Daoy (cell line): ENCODE measurements at regions not wholly inside any gene's neighbourhood (a gene's known extent, or its start where the extent isn't known, plus 50 kb on each side); places are given as distances from the start of the nearest gene placed in this dataset.
"Not testable (repeated sequence)": the region's sequence is repeated elsewhere in the genome, so short reads cannot be mapped to it uniquely, and the experiment has no call there.

ENCODE experiments used
- DNase-seq: peaks from one replicate; pipeline ENCODE4 v3.0.0-alpha.2; 2015; ENCODE audit warnings: low read depth

DNA sequence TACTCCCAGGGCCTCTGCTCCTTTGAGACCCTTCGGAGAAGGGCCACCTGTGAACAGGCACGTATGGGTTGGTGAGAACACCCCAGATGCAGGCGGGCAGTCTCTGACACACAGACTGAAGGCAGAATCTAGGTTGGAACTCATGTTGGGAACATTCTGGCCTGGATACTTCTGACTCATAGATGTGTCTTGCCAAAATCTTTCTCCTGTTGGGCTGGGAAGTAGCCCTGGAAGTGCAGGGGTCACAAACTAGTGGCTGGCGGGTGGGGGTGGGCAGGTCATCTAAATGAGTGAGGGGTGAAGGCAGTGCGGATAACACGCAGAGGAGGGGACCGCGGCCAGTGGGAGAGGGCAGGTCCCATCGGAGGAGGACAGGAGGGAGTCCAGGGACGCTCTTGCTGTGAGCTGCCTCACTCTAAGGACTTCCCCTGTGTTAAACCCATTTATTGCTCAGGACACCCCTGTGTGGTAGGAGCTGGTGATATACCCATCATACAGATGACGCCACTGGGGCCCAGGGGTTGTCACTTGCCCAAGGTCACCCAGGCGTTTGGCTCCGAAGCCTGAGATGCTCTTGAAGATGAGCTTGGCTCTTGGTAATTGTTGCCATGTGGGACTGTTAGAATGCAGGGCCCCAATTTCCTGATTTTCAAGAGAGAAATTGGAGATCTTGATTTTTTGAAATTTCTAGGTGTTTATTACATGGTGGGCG lies 181.0 kb downstream of the PTPRU start:
- DNase-seq = no peak

- DNase-seq = no peak
Measured at GRCh38 chr1:29416267-29417146, 180.2 kb downstream of the PTPRU start.

- DNase-seq = no peak
Measured at GRCh38 chr1:29415861-29416260, 179.5 kb downstream of the PTPRU start.

GRCh38 chr1:29415156-29415830 lies 179.0 kb downstream of the PTPRU start:
- peak; percentile 73 for DNase-seq

- DNase-seq = no peak
Measured at GRCh38 chr1:29414086-29414485, 177.8 kb downstream of the PTPRU start.

- no peak for DNase-seq
Measured at GRCh38 chr1:29413661-29414060, 177.3 kb downstream of the PTPRU start.

- DNase-seq = no peak
Measured at GRCh38 chr1:29412591-29412990, 176.3 kb downstream of the PTPRU start.

- DNase-seq = no peak
Measured at GRCh38 chr1:29410476-29410875, 174.2 kb downstream of the PTPRU start.

GRCh38 chr1:29409616-29410015 lies 173.3 kb downstream of the PTPRU start:
- DNase-seq = no peak

DNA sequence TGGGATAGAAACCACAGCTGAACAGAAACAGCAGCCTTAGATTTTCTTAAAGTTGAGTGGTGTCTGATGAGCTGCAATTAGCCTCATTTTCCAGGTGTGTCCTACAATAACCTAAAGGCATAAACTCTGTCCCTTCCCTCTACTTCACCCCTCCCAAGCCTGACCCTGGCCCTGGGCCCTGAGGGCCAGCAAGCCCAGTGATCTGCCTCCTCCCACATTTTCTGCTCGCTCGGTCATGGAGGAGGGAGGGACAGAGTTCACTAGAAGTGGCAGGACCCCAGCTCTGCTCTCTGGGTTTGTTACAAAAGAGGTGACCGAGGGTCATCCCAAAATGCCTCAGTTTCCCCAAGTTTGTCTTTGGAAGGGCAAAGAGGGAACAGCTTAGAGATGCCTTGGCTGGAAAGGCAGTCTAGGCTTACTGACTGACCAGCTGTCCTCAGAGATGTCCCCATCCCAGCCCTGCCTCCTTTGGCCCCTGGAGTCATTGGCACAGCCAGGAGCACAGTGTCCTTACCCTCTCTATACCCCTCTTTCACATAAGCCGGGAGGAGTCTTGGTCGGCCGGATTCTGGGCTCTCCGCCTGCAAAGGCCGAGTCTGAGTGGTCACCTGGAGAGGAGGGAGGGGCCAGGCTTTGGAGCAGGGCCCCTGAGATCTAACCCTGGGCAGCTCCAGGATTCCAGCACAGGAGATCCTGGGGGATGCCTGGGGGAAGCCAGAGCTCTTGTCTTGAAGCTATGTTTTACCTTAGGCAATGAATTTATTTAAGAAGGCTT lies 172.7 kb downstream of the PTPRU start:
- no peak for DNase-seq

DNA sequence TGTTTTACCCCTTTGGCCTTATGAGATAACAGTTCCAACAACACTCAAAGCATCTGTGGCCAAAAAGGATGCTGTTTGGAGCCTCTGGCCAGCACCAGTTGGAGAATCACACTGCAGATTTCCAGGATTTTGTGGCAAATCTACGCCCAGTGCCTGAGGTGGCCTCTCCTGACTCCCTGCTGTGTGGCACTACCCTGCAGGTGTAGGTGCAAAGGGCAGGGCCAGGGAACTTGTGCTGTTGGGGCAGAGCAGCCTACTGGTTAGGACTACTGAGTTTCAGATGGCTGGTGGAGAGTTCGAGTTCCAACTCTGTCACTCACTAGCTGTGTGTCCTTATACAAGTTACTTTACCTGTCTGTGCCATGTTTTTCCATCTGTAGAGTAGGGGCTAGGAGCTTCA lies 170.5 kb downstream of the PTPRU start:
- no peak for DNase-seq

GRCh38 chr1:29400203-29400602 lies 163.9 kb downstream of the PTPRU start:
- DNase-seq = not testable (repeated sequence)

DNA sequence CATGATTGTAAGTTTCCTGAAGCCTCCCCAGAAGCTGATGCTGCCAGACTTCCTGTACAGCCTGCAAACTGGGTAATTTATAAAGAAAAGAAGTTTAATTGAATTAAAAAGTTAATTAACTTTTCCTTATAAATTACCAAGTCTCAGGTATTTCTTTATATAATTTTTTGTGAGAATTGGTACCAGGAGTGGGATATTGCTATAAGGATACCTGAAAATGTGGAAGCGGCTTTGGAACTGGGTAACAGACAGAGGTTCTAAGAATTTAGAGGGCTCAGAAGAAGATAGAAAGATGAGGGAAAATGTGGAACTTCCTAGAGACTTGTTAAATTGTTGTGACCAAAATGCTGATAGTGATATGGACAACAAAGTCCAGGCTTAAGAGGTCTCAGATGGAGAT lies 163.1 kb downstream of the PTPRU start:
- DNase-seq = no peak

DNA sequence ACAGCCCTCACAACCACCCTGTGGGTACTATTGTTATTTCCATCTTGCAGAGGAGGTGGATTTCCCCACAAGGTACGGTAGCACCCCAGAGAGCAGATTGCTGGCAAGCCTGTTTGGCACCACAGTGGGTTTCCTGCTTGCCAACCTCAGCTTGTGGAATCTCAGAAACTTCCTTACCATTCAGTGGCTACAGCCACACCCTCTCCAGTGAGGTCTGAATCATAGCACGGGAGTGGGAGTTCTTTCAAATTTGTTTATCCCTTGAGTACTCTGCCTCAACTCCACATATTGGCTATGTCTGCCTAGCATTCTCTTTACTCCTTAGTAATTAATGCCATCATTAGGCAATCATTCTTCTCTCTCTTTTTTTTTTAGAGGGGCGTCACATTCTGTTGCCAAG lies 162.1 kb downstream of the PTPRU start:
- peak; percentile 73 for DNase-seq

GRCh38 chr1:29397981-29398380 lies 161.7 kb downstream of the PTPRU start:
- no peak for DNase-seq

- DNase-seq = no peak
Measured at GRCh38 chr1:29397256-29397590, 160.9 kb downstream of the PTPRU start.

DNA sequence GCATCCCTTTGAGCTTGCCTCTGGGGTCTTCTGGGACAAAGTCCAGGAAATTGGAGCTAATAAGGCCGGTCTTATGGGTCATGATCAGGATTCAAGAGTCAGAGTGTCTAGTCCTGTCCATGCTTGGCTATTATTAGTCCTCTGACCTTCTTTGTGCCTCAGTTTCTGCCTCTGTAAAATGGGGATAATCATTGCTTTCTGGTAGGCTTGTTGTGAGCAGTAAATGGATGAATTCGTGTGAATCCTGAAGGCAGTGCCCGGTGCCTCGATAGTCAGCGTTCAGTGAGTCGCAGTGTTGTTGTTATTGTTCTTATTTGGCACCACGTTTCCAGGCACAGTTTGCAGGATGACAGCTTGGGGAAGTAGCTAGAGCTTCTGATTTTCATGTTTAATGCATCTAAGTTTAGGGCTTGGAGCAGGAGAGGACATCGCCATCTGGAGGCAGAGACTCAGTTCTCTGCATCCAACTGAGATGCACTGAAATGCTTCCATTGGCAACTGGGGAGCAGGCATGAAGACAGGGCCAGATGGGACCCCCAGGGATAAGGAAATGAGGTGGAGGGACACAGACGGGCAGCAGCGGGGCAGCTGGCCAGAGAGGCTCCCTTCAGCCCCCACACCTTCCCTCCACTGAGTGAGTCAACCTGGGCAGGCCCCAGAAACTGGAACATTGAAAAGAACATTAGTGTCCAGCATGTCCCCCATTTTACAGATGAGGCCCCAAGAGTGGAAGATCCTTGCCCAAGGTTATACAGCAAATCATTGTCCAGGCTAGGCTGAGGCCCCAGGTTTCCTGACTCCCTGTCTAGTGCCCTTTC lies 160.3 kb downstream of the PTPRU start:
- DNase-seq = no peak

GRCh38 chr1:29395736-29396437 lies 159.6 kb downstream of the PTPRU start:
- DNase-seq = no peak

GRCh38 chr1:29394521-29395225 lies 158.4 kb downstream of the PTPRU start:
- DNase-seq = no peak

GRCh38 chr1:29393451-29393826 lies 157.1 kb downstream of the PTPRU start:
- DNase-seq = no peak
